ENCODE measurements at regions not wholly inside any gene's neighbourhood (a gene's known extent, or its start where the extent isn't known, plus 50 kb on each side); places are given as distances from the start of the nearest gene placed in this dataset.

DNA sequence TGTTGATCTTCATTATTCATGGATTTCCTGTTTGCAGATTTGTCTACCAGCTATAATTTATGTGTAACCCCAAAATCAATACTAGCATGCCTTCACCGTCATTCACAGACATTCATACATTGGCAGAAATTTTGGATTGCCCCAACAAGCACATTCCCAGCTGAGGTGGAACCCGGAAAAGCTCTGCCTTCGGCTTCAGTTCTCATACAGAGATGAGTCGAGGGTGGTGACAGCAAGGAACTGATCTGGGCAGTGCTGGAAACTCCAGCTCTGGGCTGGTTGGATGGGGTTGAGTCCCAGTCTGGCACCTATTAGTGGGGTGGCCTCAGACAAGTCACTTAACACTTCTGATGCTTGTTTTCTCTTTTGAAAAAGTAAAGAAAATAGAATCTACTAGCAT, 267.5 kb downstream of the SNX13 start:
- POLR2A ChIA-PET: no interaction called here
- CTCF ChIA-PET: interaction anchor here (0.6 to 3.5 kb wide), 5 partner anchors 8 to 690 kb away, joined by 3 to 23 read pairs (median 4); no protein-coding TSS in a partner anchor
- Histone ChIP-seq H3K4me3 (no peak overlapping the region), H3K4me1 (peaks cover 7% of the 10 kb centered on the region; the same call in 2 of the 3 replicates), H3K27ac (no peak overlapping the region), H3K4me2 (no peak overlapping the region), H3K9me3 (no peaks in the 10 kb centered on the region)
- WGBS (ENCODE audit: missing lambda C conversion rate): 68% methylated on average over 2 of the region's 4 CpGs
- ATAC-seq: no peak
- TF ChIP-seq, protein P1, sequence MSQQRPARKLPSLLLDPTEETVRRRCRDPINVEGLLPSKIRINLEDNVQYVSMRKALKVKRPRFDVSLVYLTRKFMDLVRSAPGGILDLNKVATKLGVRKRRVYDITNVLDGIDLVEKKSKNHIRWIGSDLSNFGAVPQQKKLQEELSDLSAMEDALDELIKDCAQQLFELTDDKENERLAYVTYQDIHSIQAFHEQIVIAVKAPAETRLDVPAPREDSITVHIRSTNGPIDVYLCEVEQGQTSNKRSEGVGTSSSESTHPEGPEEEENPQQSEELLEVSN (IDR thresholded peaks at IDR 0.05; ENCODE audit: borderline replicate concordance, low read depth): no peak
- TF ChIP-seq SREBF2 (IDR thresholded peaks at IDR 0.05) (no peak), POLR2AphosphoS2 (conservative IDR thresholded peaks at IDR 0.05; ENCODE audit: low read length) (no peak), NFE2L2 (conservative IDR thresholded peaks at IDR 0.05; ENCODE audit: low read length) (no peak), CBX8 (IDR thresholded peaks at IDR 0.05) (no peak), RAD21 (conservative IDR thresholded peaks at IDR 0.05 in 1 of 2, IDR thresholded peaks at IDR 0.05 in 1 of 2) (no peak), MYC (IDR thresholded peaks at IDR 0.05; ENCODE audit: borderline replicate concordance, low read length) (no peak)
- DNase-seq (ENCODE audit: low read depth in 1 of 2, low spot score in 1 of 2): no peak
- no peak for FAIRE-seq

DNA sequence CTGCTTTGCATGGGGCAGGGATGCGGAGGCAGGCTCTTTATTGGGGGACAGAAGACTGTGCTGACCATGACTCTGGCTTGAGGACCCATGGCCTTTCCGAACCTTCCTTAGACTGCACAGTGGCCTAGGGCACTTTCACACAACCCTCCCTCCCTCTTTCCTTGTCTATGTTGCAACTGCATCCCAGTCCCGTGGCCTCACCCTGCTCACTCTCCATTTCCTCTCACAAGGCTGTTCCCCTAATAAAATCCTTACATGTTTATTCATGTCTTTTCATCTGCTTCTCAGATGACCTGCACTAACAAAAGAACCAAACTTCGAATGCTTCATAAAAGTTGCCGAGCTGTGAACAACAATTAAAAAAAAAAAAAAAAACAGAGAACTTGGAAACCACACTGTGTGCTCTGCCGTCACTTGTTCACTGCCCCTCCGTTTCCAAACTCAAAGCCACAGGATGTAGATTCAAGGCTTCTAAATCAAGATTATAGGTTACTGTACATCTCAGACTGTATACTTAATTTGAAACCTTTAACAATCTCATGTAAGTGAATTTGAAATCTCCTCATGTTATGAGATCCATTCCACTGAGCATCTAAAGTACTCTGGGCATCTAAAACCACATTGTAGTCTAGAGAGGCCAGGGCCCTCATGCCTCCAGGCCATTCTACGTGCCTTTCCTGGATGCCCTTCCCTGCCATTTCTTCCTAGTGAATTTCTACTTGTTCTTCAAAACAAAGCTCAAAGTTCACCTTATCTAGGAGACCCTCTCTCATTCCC, 265.9 kb downstream of the SNX13 start:
- CTCF ChIA-PET: interaction anchor here (0.6 to 1.4 kb wide), 3 partner anchors 12 to 1814 kb away, joined by 3 to 4 read pairs (median 3); no protein-coding TSS in a partner anchor

DNA sequence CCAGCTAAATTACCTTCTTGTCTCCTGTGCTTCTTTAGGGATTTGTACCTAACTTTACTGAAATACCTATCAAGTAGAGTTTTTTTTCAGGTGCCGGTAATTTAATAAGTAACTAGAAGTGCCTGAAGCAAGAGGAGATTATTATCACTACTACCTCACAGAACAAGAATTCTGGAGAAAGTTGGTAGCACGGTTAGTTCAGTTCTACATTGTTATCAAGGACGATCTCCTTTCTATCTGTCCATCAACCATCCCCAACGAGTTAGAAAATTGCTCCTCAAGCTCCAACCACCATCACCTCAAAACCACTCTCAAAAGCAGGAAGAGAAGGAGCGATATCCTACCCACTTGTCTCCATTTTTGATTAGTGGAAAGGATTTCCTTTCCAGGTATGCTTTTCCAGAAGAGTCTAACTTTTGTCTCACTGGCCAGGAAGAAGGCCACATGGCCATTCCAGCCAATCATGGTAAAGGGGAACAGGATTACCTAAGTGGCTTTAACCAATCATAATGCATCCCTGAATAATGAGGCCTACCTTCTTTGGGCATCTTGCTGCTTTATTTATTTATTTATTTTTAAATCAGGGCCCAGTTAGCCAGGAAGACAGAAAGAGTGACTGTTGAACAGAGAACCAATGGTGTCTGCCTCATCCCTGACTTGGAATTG, 265.2 kb downstream of the SNX13 start:
- DNase-seq (ENCODE audit: low read depth in 1 of 2, low spot score in 1 of 2): no peak
- no peak for FAIRE-seq
- ChIA-PET CTCF (interaction anchor here (0.6 kb wide), 1 partner anchor 1814 kb away, joined by 3 read pairs; no protein-coding TSS in a partner anchor), POLR2A (no interaction called here)
- Histone ChIP-seq H3K27ac (no peak overlapping the region; a peak in 2 of 6 replicates), H3K4me3 (no peak overlapping the region), H3K4me1 (peaks cover 28% of the 10 kb centered on the region), H3K4me2 (no peak overlapping the region), H3K9me3 (no peaks in the 10 kb centered on the region)
- ATAC-seq: no peak
- TF ChIP-seq MAZ (IDR thresholded peaks at IDR 0.05; ENCODE audit: borderline replicate concordance, low read depth, low read length) (no peak), CHD4 (IDR thresholded peaks at IDR 0.05; ENCODE audit: borderline replicate concordance) (no peak)
- WGBS (ENCODE audit: missing lambda C conversion rate): 67% methylated on average over 5 of the region's 5 CpGs

More for the DNA sequence above, 265.9 kb downstream of the SNX13 start:
- H3K4me3 ChIP-seq: no peak overlapping the region
- TF ChIP-seq POLR2AphosphoS2 (conservative IDR thresholded peaks at IDR 0.05; ENCODE audit: low read length): no peak
- TF ChIP-seq, protein P2, sequence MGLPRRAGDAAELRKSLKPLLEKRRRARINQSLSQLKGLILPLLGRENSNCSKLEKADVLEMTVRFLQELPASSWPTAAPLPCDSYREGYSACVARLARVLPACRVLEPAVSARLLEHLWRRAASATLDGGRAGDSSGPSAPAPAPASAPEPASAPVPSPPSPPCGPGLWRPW (IDR thresholded peaks at IDR 0.05): no peak
- TF ChIP-seq NR3C1 (IDR thresholded peaks at IDR 0.05): no peak
- no peak for TF ChIP-seq BHLHE40 (IDR thresholded peaks at IDR 0.05; ENCODE audit: low read depth, low read length)
- no peak for TF ChIP-seq HOXB13 (CRISPR knock-in tag; IDR thresholded peaks at IDR 0.05; ENCODE audit: low read depth)
- no peak for TF ChIP-seq KDM5A (IDR thresholded peaks at IDR 0.05)
- no peak overlapping the region for H3K4me2 ChIP-seq
- 84% methylated on average over 8 of the region's 8 CpGs for WGBS (ENCODE audit: missing lambda C conversion rate)
- peaks cover 21% of the 10 kb centered on the region for H3K4me1 ChIP-seq
- POLR2A ChIA-PET: no interaction called here
- FAIRE-seq (no peak), DNase-seq (ENCODE audit: low read depth in 1 of 2, low spot score in 1 of 2) (no peak), ATAC-seq (no peak)
- peak overlapping the region in 1 of 2 experiments; percentile 1; a peak in 2 of 6 replicates for H3K27ac ChIP-seq
- H3K9me3 ChIP-seq: no peaks in the 10 kb centered on the region

DNA sequence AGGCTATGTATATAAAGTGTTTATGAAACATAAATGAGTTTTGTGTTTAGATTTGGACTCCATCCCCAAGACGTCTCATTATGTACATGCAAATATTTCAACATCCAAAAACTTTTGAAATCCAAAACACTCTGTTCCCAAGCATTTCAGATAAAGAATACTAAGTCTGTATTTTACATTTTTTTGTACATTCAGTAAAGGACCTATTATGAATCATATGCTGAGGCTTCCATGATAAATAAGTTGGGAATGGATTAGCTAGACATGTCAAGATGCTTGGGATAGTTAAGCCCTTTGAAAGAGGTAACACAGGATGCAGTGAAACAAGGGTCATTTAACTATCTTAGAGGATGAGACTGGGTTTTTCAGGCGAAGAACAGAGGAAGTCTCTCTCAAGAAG, 262.9 kb downstream of the SNX13 start:
- TF ChIP-seq TFCP2L1 (CRISPR knock-in tag; IDR thresholded peaks at IDR 0.05) (no peak), JUNB (IDR thresholded peaks at IDR 0.05) (0 out of 2 replicates have a peak, but pooled peaks have one; percentile 25)
- Histone ChIP-seq H3K4me3 (no peak overlapping the region), H3K9me3 (no peaks in the 10 kb centered on the region), H3K27ac (peak overlapping the region; percentile 81 to 87; a peak in 5 of 6 replicates), H3K4me1 (peaks cover 46% of the 10 kb centered on the region), H3K4me2 (peak overlapping the region; percentile 21; the same call in 1 of the 3 replicates)
- ChIA-PET CTCF (interaction anchor here (1.0 to 1.1 kb wide), 2 partner anchors 8 to 18 kb away, joined by 3 read pairs; no protein-coding TSS in a partner anchor), POLR2A (no interaction called here)
- ATAC-seq (no peak), FAIRE-seq (no peak), DNase-seq (ENCODE audit: low read depth in 1 of 2, low spot score in 1 of 2) (no peak)
- WGBS (ENCODE audit: missing lambda C conversion rate): 52% methylated on average over 2 of the region's 2 CpGs
